OCI-LY1 (cell line): ENCODE measurements at regions not wholly inside any gene's neighbourhood (a gene's known extent, or its start where the extent isn't known, plus 50 kb on each side); places are given as distances from the start of the nearest gene placed in this dataset.

Experiments used
- H2AFZ ChIP-seq: fragments of 200-600 bp; sonication (generic), shearing (Covaris generic); 2 replicates; pipeline ENCODE4 v1.6.0; 2014; ENCODE audit warnings: antibody characterized with exemption, mild to moderate bottlenecking, low read length
- H3F3A ChIP-seq: fragments of 200-600 bp; sonication (generic), shearing (Covaris generic); 2 replicates; pipeline ENCODE4 v1.6.0; 2014; ENCODE audit warnings: mild to moderate bottlenecking, antibody characterized with exemption, low read length, moderate library complexity; ENCODE audit not compliant: insufficient read depth
- H3K27ac ChIP-seq: fragments of 200-600 bp; sonication (generic); 2 replicates; pipeline ENCODE4 v1.5.1; 2014; ENCODE audit warnings: low read length, mixed run types, mild to moderate bottlenecking, low read depth; ENCODE audit not compliant: poor library complexity, severe bottlenecking
- H3K27me3 ChIP-seq: fragments of 200-600 bp; sonication (generic); 2 replicates; pipeline ENCODE4 v1.6.0; 2014; ENCODE audit warnings: antibody characterized with exemption, mild to moderate bottlenecking, low read length, moderate library complexity; ENCODE audit not compliant: insufficient read depth
- H3K36me3 ChIP-seq: fragments of 200-600 bp; sonication (generic); 2 replicates; pipeline ENCODE4 v1.6.1; 2014; ENCODE audit warnings: mild to moderate bottlenecking, antibody characterized with exemption, low read length, moderate library complexity, mixed read lengths; ENCODE audit not compliant: insufficient read depth
- H3K4me1 ChIP-seq: fragments of 200-600 bp; sonication (generic); 2 replicates; pipeline ENCODE4 v1.5.1; 2014; ENCODE audit warnings: mild to moderate bottlenecking, low read length, moderate library complexity; ENCODE audit not compliant: insufficient read depth, severe bottlenecking
- H3K4me2 ChIP-seq: fragments of 200-600 bp; sonication (generic), shearing (Covaris generic); 2 replicates; pipeline ENCODE4 v1.6.1; 2014; ENCODE audit warnings: low read length
- H3K4me3 ChIP-seq: fragments of 200-600 bp; sonication (generic); 2 replicates; pipeline ENCODE4 v1.5.1; 2014; ENCODE audit warnings: low read length, low read depth, mild to moderate bottlenecking, mixed read lengths; ENCODE audit not compliant: poor library complexity, severe bottlenecking
- H3K79me2 ChIP-seq: fragments of 200-600 bp; shearing (Covaris generic); 2 replicates; pipeline ENCODE4 v1.6.1; 2016; ENCODE audit warnings: mixed run types, low read length, mixed read lengths; ENCODE audit not compliant: insufficient read depth
- H3K9ac ChIP-seq: fragments of 200-600 bp; sonication (generic), shearing (Covaris generic); 2 replicates; pipeline ENCODE4 v1.6.1; 2014; ENCODE audit warnings: mild to moderate bottlenecking, low read length, mixed read lengths
- H3K9me2 ChIP-seq: fragments of 200-600 bp; sonication (generic), shearing (Covaris generic); 2 replicates; pipeline ENCODE4 v1.6.1; 2014; ENCODE audit warnings: low read depth, mild to moderate bottlenecking, low read length, mixed read lengths
- H3K9me3 ChIP-seq: fragments of 200-600 bp; shearing (Covaris generic); 2 replicates; pipeline ENCODE4 v1.6.1; 2014; ENCODE audit warnings: low read length, mixed read lengths
- H4K20me1 ChIP-seq: fragments of 200-600 bp; sonication (generic), shearing (Covaris generic); 2 replicates; pipeline ENCODE4 v1.6.0; 2016; ENCODE audit warnings: mild to moderate bottlenecking, low read length; ENCODE audit not compliant: insufficient read depth
- CTCF ChIP-seq: fragments of 200-600 bp; sonication (generic), shearing (Covaris generic); IDR thresholded peaks from 2 replicates; pipeline ENCODE4 v1.5.1; 2017; ENCODE audit warnings: mild to moderate bottlenecking, antibody characterized with exemption, low read length, moderate library complexity, mixed read lengths
- EZH2 ChIP-seq: fragments of 200-600 bp; sonication (generic), shearing (Covaris generic); IDR thresholded peaks from 2 replicates; pipeline ENCODE4 v1.8.0; 2017; ENCODE audit warnings: borderline replicate concordance, mixed run types, mild to moderate bottlenecking, antibody characterized with exemption, low read length, moderate library complexity, mixed read lengths

DNA sequence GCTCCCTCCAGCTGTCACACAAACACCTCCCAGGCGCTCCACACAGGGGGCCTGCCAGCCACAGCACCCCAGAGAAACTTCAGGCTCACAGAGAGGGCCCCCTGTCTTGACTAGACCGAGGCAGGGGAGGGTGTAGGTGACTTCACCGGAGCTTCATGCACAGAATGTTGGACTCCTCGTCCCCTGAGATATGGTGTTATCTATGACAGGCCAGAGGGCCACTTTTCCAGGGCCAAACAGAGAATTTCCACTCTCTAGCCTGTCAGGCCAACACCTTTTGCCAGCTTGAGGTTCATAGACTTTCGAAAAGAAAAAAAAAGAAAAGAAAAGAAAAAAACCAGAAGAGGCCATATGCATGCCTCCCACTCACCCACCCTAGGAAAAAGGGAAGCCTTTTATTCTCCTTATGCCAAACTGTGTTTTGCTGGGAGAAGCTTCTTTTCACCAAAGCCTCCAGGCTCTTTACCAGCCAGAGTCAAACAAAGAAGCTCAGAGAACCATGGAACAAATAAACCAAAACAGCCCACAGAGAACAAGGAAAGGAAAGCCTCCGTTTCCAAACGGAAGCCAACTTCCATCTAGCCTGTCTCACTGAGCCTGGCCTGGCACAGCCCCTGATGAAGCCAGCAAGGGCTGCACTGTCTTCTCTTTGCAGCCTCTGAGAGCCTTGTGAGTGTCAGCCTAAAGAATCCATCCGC, 313.2 kb upstream of the JARID2 start:
- Histone ChIP-seq H3K79me2 (no peaks in the 10 kb centered on the region), H3K27ac (no peak overlapping the region), H3K36me3 (no peaks in the 10 kb centered on the region), H3K27me3 (no peaks in the 10 kb centered on the region), H3F3A (no peaks in the 10 kb centered on the region), H3K9me2 (no peaks in the 10 kb centered on the region), H2AFZ (no peak overlapping the region), H3K4me3 (no peak overlapping the region), H3K9me3 (no peaks in the 10 kb centered on the region), H3K9ac (no peak overlapping the region), H3K4me1 (no peaks in the 10 kb centered on the region), H4K20me1 (no peaks in the 10 kb centered on the region), H3K4me2 (no peak overlapping the region)
- TF ChIP-seq CTCF (no peak), EZH2 (no peak)

DNA sequence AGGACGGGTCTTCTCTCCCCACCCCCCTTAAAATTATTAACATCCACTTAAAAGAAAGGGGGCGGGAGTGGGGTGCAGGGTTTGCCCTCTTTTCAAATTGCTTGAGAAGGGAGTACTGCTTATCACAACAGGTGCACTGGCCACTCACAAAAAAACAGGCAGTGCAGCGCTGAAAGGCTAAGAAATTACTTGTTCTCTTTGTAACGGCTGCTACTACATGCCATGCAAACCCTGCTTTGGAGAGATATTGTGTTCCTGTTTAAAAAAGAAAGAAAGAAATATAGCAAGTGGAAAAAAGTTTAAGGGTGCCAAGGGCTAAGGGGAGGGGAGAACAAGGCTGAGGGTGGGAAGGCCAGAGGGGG, 312.7 kb upstream of the JARID2 start:
- Histone ChIP-seq H3K9ac (no peak overlapping the region), H3K79me2 (no peaks in the 10 kb centered on the region), H2AFZ (no peak overlapping the region), H3K9me2 (no peaks in the 10 kb centered on the region), H3K36me3 (no peaks in the 10 kb centered on the region), H3K27ac (no peak overlapping the region), H4K20me1 (no peaks in the 10 kb centered on the region), H3K4me2 (no peak overlapping the region), H3K4me1 (no peaks in the 10 kb centered on the region), H3K4me3 (no peak overlapping the region), H3K27me3 (no peaks in the 10 kb centered on the region), H3K9me3 (no peaks in the 10 kb centered on the region), H3F3A (no peaks in the 10 kb centered on the region)
- TF ChIP-seq EZH2 (no peak), CTCF (no peak)

DNA sequence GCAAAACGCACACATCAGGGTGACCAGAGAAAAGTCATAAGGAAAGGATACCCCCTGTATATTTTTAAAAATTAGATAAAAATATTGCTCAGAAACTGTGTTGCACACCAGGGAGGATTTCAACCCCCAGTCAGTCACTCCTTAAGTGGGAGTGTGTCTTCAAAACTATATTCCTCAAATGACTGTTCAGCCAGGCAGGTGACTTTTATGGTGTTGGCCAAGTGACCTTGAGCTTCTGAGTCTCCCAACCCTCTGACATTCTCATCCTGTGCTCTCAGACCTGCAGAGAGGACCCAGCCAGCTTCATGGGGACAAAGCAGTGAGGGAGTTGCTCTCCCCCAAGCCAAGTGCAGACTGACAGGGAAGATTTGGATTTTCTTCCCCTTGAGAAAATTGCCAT, 311.9 kb upstream of the JARID2 start:
- H3K9me3 ChIP-seq = no peaks in the 10 kb centered on the region
- no peaks in the 10 kb centered on the region for H3K36me3 ChIP-seq
- no peaks in the 10 kb centered on the region for H3K27me3 ChIP-seq
- no peak overlapping the region for H2AFZ ChIP-seq
- H3K4me3 ChIP-seq = no peak overlapping the region
- H3K9ac ChIP-seq = no peak overlapping the region
- H3K9me2 ChIP-seq = no peaks in the 10 kb centered on the region
- H4K20me1 ChIP-seq = no peaks in the 10 kb centered on the region
- no peak overlapping the region for H3K27ac ChIP-seq
- no peaks in the 10 kb centered on the region for H3F3A ChIP-seq
- H3K79me2 ChIP-seq = no peaks in the 10 kb centered on the region
- TF ChIP-seq EZH2 (no peak), CTCF (no peak)
- no peak overlapping the region for H3K4me2 ChIP-seq
- H3K4me1 ChIP-seq = no peaks in the 10 kb centered on the region
